IMR-90 (cell line): ENCODE measurements at regions not wholly inside any gene's neighbourhood (a gene's known extent, or its start where the extent isn't known, plus 50 kb on each side); places are given as distances from the start of the nearest gene placed in this dataset.

Source experiments
- ATAC-seq: fragments of 200-7000 bp; cut with Tn5 transposase; 2 replicates; pipeline ENCODE4 v1.9.1; 2020; ENCODE audit warnings: low read depth, mild to moderate bottlenecking, moderate library complexity
- BruUV-seq: library from RNA; stranded (reverse); fragments of 400-500 nt; replicated peaks from 2 replicates; lab custom pipeline; 2021; lab: Mats Ljungman, UMichigan
- CTCF ChIA-PET: fragments of 300-600 bp; formaldehyde crosslinking; extraction: SDS; loops from one replicate; lab custom pipeline; 2021; ENCODE audit warnings: antibody characterized with exemption; lab: Yijun Ruan, JAX
- POLR2A ChIA-PET: fragments of 300-600 bp; sonication (Branson Sonifier 250); formaldehyde crosslinking; loops from one replicate; lab custom pipeline; 2022; ENCODE audit warnings: antibody characterized with exemption; ENCODE audit not compliant: unreplicated experiment; lab: Charles Lee
- DNase-seq: peaks from one replicate; pipeline ENCODE4 v3.0.0; 2013
- H2AFZ ChIP-seq: replicated peaks from 2 replicates; pipeline ENCODE3; 2013; ENCODE audit warnings: low read length, mild to moderate bottlenecking; ENCODE audit not compliant: poor library complexity
- H2AK5ac ChIP-seq: 2 replicates; pipeline ENCODE4 v1.6.1; 2013; ENCODE audit warnings: low read depth, low read length, inconsistent platforms
- H2AK9ac ChIP-seq: replicated peaks from 2 replicates; pipeline ENCODE3; 2013; ENCODE audit warnings: mild to moderate bottlenecking, low read depth, low read length, moderate library complexity; ENCODE audit not compliant: poor library complexity
- H2BK120ac ChIP-seq: 2 replicates; pipeline ENCODE4 v1.6.1; 2013; ENCODE audit warnings: low read depth, low read length, inconsistent platforms
- H2BK15ac ChIP-seq: 3 replicates; pipeline ENCODE4 v1.6.1; 2013; ENCODE audit warnings: low read depth, low read length, inconsistent platforms
- H2BK20ac ChIP-seq: 2 replicates; pipeline ENCODE4 v1.6.1; 2013; ENCODE audit warnings: low read depth, mild to moderate bottlenecking, inconsistent platforms, low read length, moderate library complexity
- H2BK5ac ChIP-seq: 2 replicates; pipeline ENCODE4 v1.6.1; 2013; ENCODE audit warnings: mild to moderate bottlenecking, low read depth, low read length, inconsistent platforms; ENCODE audit not compliant: poor library complexity, severe bottlenecking
- H3K14ac ChIP-seq: replicated peaks from 2 replicates; pipeline ENCODE4 v1.6.1; 2013; ENCODE audit warnings: low read depth, low read length, inconsistent platforms
- H3K18ac ChIP-seq: 2 replicates; pipeline ENCODE4 v1.6.1; 2013; ENCODE audit warnings: low read depth, low read length, control low read depth
- H3K23ac ChIP-seq: 2 replicates; pipeline ENCODE4 v1.6.1; 2013; ENCODE audit warnings: low read depth, low read length, inconsistent platforms
- H3K27ac ChIP-seq: 2 replicates; pipeline ENCODE4 v1.5.1; 2013; ENCODE audit warnings: mild to moderate bottlenecking, control low read depth, low read length; ENCODE audit not compliant: insufficient read depth
- H3K27me3 ChIP-seq: 2 replicates; pipeline ENCODE4 v1.6.1; 2013; ENCODE audit warnings: low read length; ENCODE audit not compliant: control insufficient read depth, insufficient read depth
- H3K36me3 ChIP-seq: 2 replicates; pipeline ENCODE4 v1.6.1; 2013; ENCODE audit warnings: low read length, mixed read lengths; ENCODE audit not compliant: control insufficient read depth, insufficient read depth
- H3K4ac ChIP-seq: 2 replicates; pipeline ENCODE4 v1.6.1; 2013; ENCODE audit warnings: low read depth, low read length, inconsistent platforms
- H3K4me1 ChIP-seq: 2 replicates; pipeline ENCODE4 v1.6.1; 2013; ENCODE audit warnings: low read length, mixed read lengths; ENCODE audit not compliant: control insufficient read depth, insufficient read depth
- H3K4me2 ChIP-seq: 2 replicates; pipeline ENCODE4 v1.6.1; 2013; ENCODE audit warnings: low read depth, mild to moderate bottlenecking, control low read depth, low read length, moderate library complexity
- H3K4me3 ChIP-seq: 2 replicates; pipeline ENCODE4 v1.5.1; 2013; ENCODE audit warnings: low read depth, mild to moderate bottlenecking, control low read depth, low read length, moderate library complexity; ENCODE audit not compliant: insufficient read depth
- H3K56ac ChIP-seq: 2 replicates; pipeline ENCODE4 v1.6.1; 2013; ENCODE audit warnings: low read length, inconsistent platforms; ENCODE audit not compliant: insufficient read depth; ENCODE audit errors: extremely low read depth
- H3K79me1 ChIP-seq, 2 experiments: 2 replicates each; pipeline ENCODE4 v1.6.1; 2013; ENCODE audit warnings: low read length in 2 of 2, inconsistent platforms in 1 of 2, low read depth in 1 of 2
- H3K9ac ChIP-seq: 2 replicates; pipeline ENCODE4 v1.6.1; 2013; ENCODE audit warnings: low read depth, low read length, control low read depth
- H3K9me1 ChIP-seq: 2 replicates; pipeline ENCODE4 v1.6.1; 2013; ENCODE audit warnings: low read length, inconsistent platforms; ENCODE audit not compliant: insufficient read depth
- H3K9me3 ChIP-seq: 2 replicates; pipeline ENCODE4 v1.6.1; 2013; ENCODE audit warnings: low read length; ENCODE audit not compliant: control insufficient read depth, insufficient read depth
- H4K20me1 ChIP-seq: 2 replicates; pipeline ENCODE4 v1.6.1; 2013; ENCODE audit warnings: low read length, inconsistent platforms; ENCODE audit not compliant: insufficient read depth
- H4K5ac ChIP-seq: 2 replicates; pipeline ENCODE4 v1.6.1; 2013; ENCODE audit warnings: mild to moderate bottlenecking, low read depth, low read length, control low read depth
- H4K8ac ChIP-seq, 2 experiments: 2 replicates each; pipeline ENCODE4 v1.6.1; 2013; ENCODE audit warnings: low read depth in 2 of 2, low read length in 2 of 2, control low read depth in 1 of 2, inconsistent platforms in 1 of 2
- H4K91ac ChIP-seq: 2 replicates; pipeline ENCODE4 v1.6.1; 2013; ENCODE audit warnings: low read depth, low read length, inconsistent platforms; ENCODE audit not compliant: insufficient read depth
- BHLHE40 ChIP-seq: fragments of 150-350 bp; IDR thresholded peaks from 2 replicates; pipeline ENCODE4 v1.6.1; 2016; ENCODE audit warnings: mild to moderate bottlenecking, low read depth, low read length
- CEBPB ChIP-seq: IDR thresholded peaks from 2 replicates; pipeline ENCODE4 v1.6.1; 2012; ENCODE audit warnings: low read depth, low read length, improper control_type of control experiment
- CHD1 ChIP-seq: IDR thresholded peaks from 2 replicates; pipeline ENCODE4 v1.6.1; 2012; ENCODE audit warnings: low read depth, low read length, improper control_type of control experiment
- FOS ChIP-seq: fragments of 150-350 bp; IDR thresholded peaks from 2 replicates; pipeline ENCODE4 v1.6.1; 2016; ENCODE audit warnings: low read depth, low read length
- MAZ ChIP-seq: IDR thresholded peaks from 2 replicates; pipeline ENCODE4 v1.6.1; 2012; ENCODE audit warnings: low read depth, mild to moderate bottlenecking, low read length, improper control_type of control experiment, moderate library complexity, borderline replicate concordance
- MXI1 ChIP-seq: IDR thresholded peaks from 2 replicates; pipeline ENCODE4 v1.6.1; 2012; ENCODE audit warnings: low read depth, mild to moderate bottlenecking, low read length, moderate library complexity, borderline replicate concordance
- NFE2L2 ChIP-seq: fragments of 150-350 bp; IDR thresholded peaks from 2 replicates; pipeline ENCODE4 v1.6.1; 2016; ENCODE audit warnings: low read depth, mild to moderate bottlenecking, low read length
- RAD21 ChIP-seq: IDR thresholded peaks from 2 replicates; pipeline ENCODE4 v1.6.1; 2012; ENCODE audit warnings: low read length, improper control_type of control experiment
- RFX5 ChIP-seq: IDR thresholded peaks from 2 replicates; pipeline ENCODE4 v1.8.0; 2012; ENCODE audit warnings: low read depth, mild to moderate bottlenecking, low read length, moderate library complexity
- USF2 ChIP-seq: fragments of 150-350 bp; IDR thresholded peaks from 2 replicates; pipeline ENCODE4 v1.6.1; 2017; ENCODE audit warnings: mild to moderate bottlenecking, antibody characterized with exemption, low read length, low read depth
- dilution Hi-C: fragments of 300-500 bp; cut with HindIII; formaldehyde crosslinking; loops from one replicate; pipeline ENCODE4 v1.14.3; 2018; ENCODE audit warnings: low sequenced_read_pairs; ENCODE audit not compliant: unreplicated experiment
- in situ Hi-C: fragments of 300-500 bp; cut with MboI; formaldehyde crosslinking; loops from 3 replicates; pipeline ENCODE4 v1.14.3; 2019; ENCODE audit warnings: low sequenced_read_pairs, inconsistent platforms, mixed read lengths
- intact Hi-C: fragments of 100-400 bp; cut with micrococcal nuclease; formaldehyde crosslinking; loops from 2 replicates; pipeline ENCODE4 v1.10.0; 2022
- TF ChIP-seq, protein P1 (sequence below): fragments of 150-350 bp; IDR thresholded peaks from 2 replicates; pipeline ENCODE4 v1.6.1; 2016; ENCODE audit warnings: low read depth, mild to moderate bottlenecking, low read length, moderate library complexity, borderline replicate concordance

- ATAC-seq, result no peak; the same call in 1 of the 2 replicates
- Histone ChIP-seq H3K14ac (peak overlapping the region; percentile 99), H2AK5ac (peak overlapping the region; percentile 100), H2BK5ac (peak overlapping the region; percentile 99), H2AK9ac (peak overlapping the region; percentile 97), H3K4ac (peak overlapping the region; percentile 100), H3K4me1 (peaks cover 10% of the 10 kb centered on the region), H2BK20ac (peak overlapping the region; percentile 100), H2AFZ (peak overlapping the region; percentile 65), H2BK120ac (peak overlapping the region; percentile 100), H3K23ac (peak overlapping the region; percentile 100), H4K5ac (peak overlapping the region; percentile 91; the same call in 1 of the 2 replicates), H3K79me1 (no peaks in the 10 kb centered on the region; a peak in 1 of 4 replicates), H3K9me1 (peaks cover 5% of the 10 kb centered on the region; the same call in 1 of the 2 replicates), H4K8ac (peak overlapping the region; percentile 99), H3K56ac (peak overlapping the region; percentile 98), H3K9ac (no peak overlapping the region), H3K9me3 (no peaks in the 10 kb centered on the region), H4K91ac (peak overlapping the region; percentile 100), H2BK15ac (peak overlapping the region; percentile 100; the same call in 2 of the 3 replicates), H4K20me1 (no peaks in the 10 kb centered on the region), H3K18ac (peak overlapping the region; percentile 93), H3K27ac (peak overlapping the region; percentile 92), H3K4me2 (no peak overlapping the region), H3K36me3 (no peaks in the 10 kb centered on the region), H3K4me3 (no peak overlapping the region), H3K27me3 (no peaks in the 10 kb centered on the region)
- ChIA-PET POLR2A (no interaction called here), CTCF (no interaction called here)
- TF ChIP-seq RAD21, result no peak
- TF ChIP-seq FOS, result no peak
- TF ChIP-seq CEBPB, result no peak
- TF ChIP-seq NFE2L2, result no peak
- TF ChIP-seq MAZ, result no peak
- TF ChIP-seq CHD1, result no peak
- no peak for TF ChIP-seq MXI1
- no peak for TF ChIP-seq RFX5
- TF ChIP-seq BHLHE40, result no peak
- TF ChIP-seq, protein P1, sequence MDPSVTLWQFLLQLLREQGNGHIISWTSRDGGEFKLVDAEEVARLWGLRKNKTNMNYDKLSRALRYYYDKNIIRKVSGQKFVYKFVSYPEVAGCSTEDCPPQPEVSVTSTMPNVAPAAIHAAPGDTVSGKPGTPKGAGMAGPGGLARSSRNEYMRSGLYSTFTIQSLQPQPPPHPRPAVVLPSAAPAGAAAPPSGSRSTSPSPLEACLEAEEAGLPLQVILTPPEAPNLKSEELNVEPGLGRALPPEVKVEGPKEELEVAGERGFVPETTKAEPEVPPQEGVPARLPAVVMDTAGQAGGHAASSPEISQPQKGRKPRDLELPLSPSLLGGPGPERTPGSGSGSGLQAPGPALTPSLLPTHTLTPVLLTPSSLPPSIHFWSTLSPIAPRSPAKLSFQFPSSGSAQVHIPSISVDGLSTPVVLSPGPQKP, result no peak
- TF ChIP-seq USF2, result no peak
- dilution Hi-C loops (no loop called here), in situ Hi-C loops (no loop called here), intact Hi-C loops (loop anchor here (5.0 kb wide), 1 partner anchor 110 kb away; no protein-coding TSS in a partner anchor)
- DNase-seq, result no peak
- BruUV-seq, result no TSS peak
These were observed 680.4 kb upstream of the GJE1 start for GRCh38 chr6:141452354-141452686.
